SK-N-SH (cell line): ENCODE measurements at regions not wholly inside any gene's neighbourhood (a gene's known extent, or its start where the extent isn't known, plus 50 kb on each side); places are given as distances from the start of the nearest gene placed in this dataset.

Experiments
- CTCF ChIA-PET: fragments of 300-600, 350-600 bp; formaldehyde crosslinking; extraction: SDS; loops from one replicate; lab custom pipeline; 2021; lab: Yijun Ruan, JAX
- POLR2A ChIA-PET: fragments of 350-600 bp; sonication (Branson Sonifier 250); formaldehyde crosslinking; extraction: SDS; loops from one replicate; lab custom pipeline; 2020; ENCODE audit warnings: antibody characterized with exemption, inconsistent platforms; lab: Yijun Ruan, JAX
- DNase-seq: peaks from one replicate; pipeline ENCODE4 v3.0.0; 2012
- H2AFZ ChIP-seq: fragments of 200-600 bp; sonication (generic); 2 replicates; pipeline ENCODE4 v1.8.1; 2016; ENCODE audit warnings: antibody characterized with exemption, mild to moderate bottlenecking, low read depth
- H3F3A ChIP-seq: fragments of 200-600 bp; sonication (generic); replicated peaks from 2 replicates; pipeline ENCODE3; 2016; ENCODE audit warnings: antibody characterized with exemption, mild to moderate bottlenecking; ENCODE audit not compliant: insufficient read depth
- H3K27ac ChIP-seq, 2 experiments: fragments of 200-500 bp in 1 of 2; fragments of 200-600 bp in 1 of 2; sonication (Bioruptor generic) in 1 of 2; sonication (generic), shearing (Covaris generic) in 1 of 2; 2 replicates each; pipeline versions ENCODE4 v1.5.1 to v1.6.1; 2014 to 2016; ENCODE audit warnings: low read depth in 2 of 2, inconsistent platforms in 1 of 2, low read length in 1 of 2, mild to moderate bottlenecking in 1 of 2, mixed read lengths in 1 of 2
- H3K27me3 ChIP-seq: fragments of 200-600 bp; sonication (generic), shearing (Covaris generic); 2 replicates; pipeline ENCODE4 v1.6.1; 2016; ENCODE audit warnings: mixed run types; ENCODE audit not compliant: insufficient read depth
- H3K36me3 ChIP-seq, 2 experiments: fragments of 200-500 bp in 1 of 2; fragments of 200-600 bp in 1 of 2; sonication (Bioruptor generic) in 1 of 2; sonication (generic) in 1 of 2; replicated peaks in 1 of 2; 2 replicates each; pipeline versions ENCODE3 to v1.5.1; 2014 to 2016; ENCODE audit warnings: low read length in 1 of 2, mild to moderate bottlenecking in 1 of 2; ENCODE audit not compliant: insufficient read depth in 2 of 2, control insufficient read depth in 1 of 2
- H3K4me1 ChIP-seq, 2 experiments: fragments of 200-500 bp in 1 of 2; fragments of 200-600 bp in 1 of 2; sonication (Bioruptor generic) in 1 of 2; sonication (generic), shearing (Covaris generic) in 1 of 2; 2 replicates each; pipeline versions ENCODE4 v1.5.1 to v1.6.1; 2014 to 2016; ENCODE audit warnings: low read depth in 1 of 2, low read length in 1 of 2, mixed run types in 1 of 2; ENCODE audit not compliant: insufficient read depth in 2 of 2, control insufficient read depth in 1 of 2
- H3K4me2 ChIP-seq: fragments of 200-600 bp; sonication (generic), shearing (Covaris generic); 2 replicates; pipeline ENCODE4 v1.6.1; 2017; ENCODE audit warnings: mixed run types
- H3K4me3 ChIP-seq, 2 experiments: fragments of 200-500 bp in 1 of 2; fragments of 200-600 bp in 1 of 2; sonication (Bioruptor generic) in 1 of 2; sonication (generic), shearing (Covaris generic) in 1 of 2; 2 replicates each; pipeline versions ENCODE4 v1.5.1 to v1.8.1; 2014 to 2016; ENCODE audit warnings: low read depth in 2 of 2, inconsistent platforms in 1 of 2, low read length in 1 of 2, mild to moderate bottlenecking in 1 of 2, mixed read lengths in 1 of 2, moderate library complexity in 1 of 2
- H3K79me2 ChIP-seq: fragments of 200-600 bp; sonication (generic); 2 replicates; pipeline ENCODE4 v1.8.1; 2017; ENCODE audit warnings: mild to moderate bottlenecking; ENCODE audit not compliant: insufficient read depth
- H3K9ac ChIP-seq: fragments of 200-600 bp; sonication (generic); 2 replicates; pipeline ENCODE4 v1.6.1; 2017; ENCODE audit warnings: mixed run types
- H3K9me2 ChIP-seq: fragments of 200-600 bp; sonication (generic); 2 replicates; pipeline ENCODE4 v1.6.1; 2017; ENCODE audit warnings: mixed run types
- H3K9me3 ChIP-seq: fragments of 200-600 bp; sonication (generic); 2 replicates; pipeline ENCODE4 v1.6.1; 2017; ENCODE audit warnings: mixed run types, mild to moderate bottlenecking, moderate library complexity
- H4K20me1 ChIP-seq: fragments of 200-600 bp; sonication (generic); 2 replicates; pipeline ENCODE4 v1.6.1; 2017; ENCODE audit warnings: mild to moderate bottlenecking, mixed run types; ENCODE audit not compliant: insufficient read depth
- CHD2 ChIP-seq: fragments of 150-350 bp; IDR thresholded peaks from 2 replicates; pipeline ENCODE4 v1.6.1; 2018; ENCODE audit warnings: low read length; ENCODE audit not compliant: partially characterized antibody
- ELF1 ChIP-seq: IDR thresholded peaks from 2 replicates; pipeline ENCODE4 v1.4.0; 2012
- EZH2phosphoT487 ChIP-seq: fragments of 200-600 bp; sonication (generic); IDR thresholded peaks from 2 replicates; pipeline ENCODE4 v1.6.1; 2017; ENCODE audit warnings: low read depth, mixed run types, mild to moderate bottlenecking, antibody characterized with exemption, moderate library complexity, borderline replicate concordance
- FOSL2 ChIP-seq: IDR thresholded peaks from 2 replicates; pipeline ENCODE4 v1.4.0; 2012; ENCODE audit warnings: low read depth, mild to moderate bottlenecking, moderate library complexity, borderline replicate concordance
- FOXM1 ChIP-seq: IDR thresholded peaks from 2 replicates; pipeline ENCODE4 v1.4.0; 2012; ENCODE audit warnings: low read depth, mild to moderate bottlenecking
- GATA2 ChIP-seq: sonication (generic); formaldehyde crosslinking; IDR thresholded peaks from 2 replicates; pipeline ENCODE4 v1.5.0; 2020; ENCODE audit warnings: mild to moderate bottlenecking, missing genetic modification reagents
- JUND ChIP-seq: IDR thresholded peaks from 2 replicates; pipeline ENCODE4 v1.4.0; 2012
- NFIC ChIP-seq: IDR thresholded peaks from 2 replicates; pipeline ENCODE4 v1.4.0; 2012; ENCODE audit warnings: borderline replicate concordance
- RAD21 ChIP-seq: IDR thresholded peaks from 2 replicates; pipeline ENCODE4 v1.6.1; 2012; ENCODE audit warnings: mild to moderate bottlenecking, low read length
- RCOR1 ChIP-seq: fragments of 150-350 bp; IDR thresholded peaks from 2 replicates; pipeline ENCODE4 v1.6.1; 2017; ENCODE audit warnings: antibody characterized with exemption, low read length
- RFX5 ChIP-seq: IDR thresholded peaks from 2 replicates; pipeline ENCODE4 v1.6.1; 2012; ENCODE audit warnings: mild to moderate bottlenecking, improper control_type of control experiment, low read length
- RXRA ChIP-seq: IDR thresholded peaks from 2 replicates; pipeline ENCODE4 v1.4.0; 2012; ENCODE audit warnings: low read depth, mild to moderate bottlenecking, borderline replicate concordance
- SIN3A ChIP-seq: IDR thresholded peaks from 2 replicates; pipeline ENCODE4 v1.6.1; 2012; ENCODE audit warnings: low read depth, mild to moderate bottlenecking, low read length, moderate library complexity, borderline replicate concordance
- YY1 ChIP-seq: IDR thresholded peaks from 2 replicates; pipeline ENCODE4 v1.4.0; 2012; ENCODE audit warnings: low read depth, mild to moderate bottlenecking
- WGBS: methylation state at CpG from one replicate; pipeline ENCODE4 v1.1.6; 2017; ENCODE audit warnings: low lambda C conversion rate; 5-methylcytosine and 5-hydroxymethylcytosine counted together
- TF ChIP-seq, protein P1 (sequence below): IDR thresholded peaks from 2 replicates; pipeline ENCODE4; 2012
- TF ChIP-seq, protein P2 (sequence below): fragments of 150-350 bp; IDR thresholded peaks from 2 replicates; pipeline ENCODE4 v1.6.1; 2017; ENCODE audit warnings: antibody characterized with exemption, low read length, low read depth, borderline replicate concordance
- TF ChIP-seq, protein P3 (sequence below): fragments of 200-600 bp; sonication (generic); IDR thresholded peaks from 2 replicates; pipeline ENCODE4 v1.6.1; 2017; ENCODE audit warnings: antibody characterized with exemption, mild to moderate bottlenecking, moderate library complexity
- TF ChIP-seq, protein P4 (sequence below): fragments of 150-350 bp; IDR thresholded peaks from 2 replicates; pipeline ENCODE4 v1.6.1; 2016; ENCODE audit warnings: mild to moderate bottlenecking, low read depth, low read length
- TF ChIP-seq, protein P5 (sequence below): IDR thresholded peaks from 2 replicates; pipeline ENCODE4 v1.4.0; 2012; ENCODE audit warnings: low read depth
- TF ChIP-seq, protein P6 (sequence below): IDR thresholded peaks from 2 replicates; pipeline ENCODE4 v1.4.0; 2012; ENCODE audit warnings: low read depth, borderline replicate concordance

DNA sequence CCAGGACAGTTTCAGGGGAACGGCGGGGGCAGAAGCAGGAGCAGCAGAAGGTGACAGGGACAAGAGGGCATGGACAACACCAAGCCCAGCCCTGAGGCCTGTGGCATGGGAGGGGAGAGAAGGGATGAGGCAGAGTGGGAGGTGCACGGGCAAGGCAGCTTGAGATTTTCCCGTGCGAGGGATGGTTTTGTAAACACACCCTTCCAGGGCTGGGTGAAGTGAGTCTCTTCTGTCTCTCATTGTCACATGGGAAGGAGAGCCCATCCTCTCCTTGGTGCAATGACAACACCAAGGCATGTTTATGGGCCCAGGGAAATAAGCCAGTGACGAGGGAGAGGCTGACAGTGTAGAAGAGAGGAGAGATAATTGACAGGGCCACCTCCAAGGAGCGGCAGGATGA is 69.6 kb upstream of the RIOK3 start:
- no peak overlapping the region for H3K4me2 ChIP-seq
- TF ChIP-seq RCOR1 (no peak), NFIC (no peak), SIN3A (no peak), JUND (no peak), ELF1 (no peak), GATA2 (CRISPR knock-in tag) (no peak), RXRA (no peak), FOXM1 (no peak), YY1 (no peak), EZH2phosphoT487 (no peak), RFX5 (no peak), RAD21 (no peak), CHD2 (no peak)
- TF ChIP-seq, protein P1, sequence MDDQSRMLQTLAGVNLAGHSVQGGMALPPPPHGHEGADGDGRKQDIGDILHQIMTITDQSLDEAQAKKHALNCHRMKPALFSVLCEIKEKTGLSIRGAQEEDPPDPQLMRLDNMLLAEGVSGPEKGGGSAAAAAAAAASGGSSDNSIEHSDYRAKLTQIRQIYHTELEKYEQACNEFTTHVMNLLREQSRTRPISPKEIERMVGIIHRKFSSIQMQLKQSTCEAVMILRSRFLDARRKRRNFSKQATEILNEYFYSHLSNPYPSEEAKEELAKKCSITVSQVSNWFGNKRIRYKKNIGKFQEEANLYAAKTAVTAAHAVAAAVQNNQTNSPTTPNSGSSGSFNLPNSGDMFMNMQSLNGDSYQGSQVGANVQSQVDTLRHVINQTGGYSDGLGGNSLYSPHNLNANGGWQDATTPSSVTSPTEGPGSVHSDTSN, result no peak
- TF ChIP-seq, protein P2, sequence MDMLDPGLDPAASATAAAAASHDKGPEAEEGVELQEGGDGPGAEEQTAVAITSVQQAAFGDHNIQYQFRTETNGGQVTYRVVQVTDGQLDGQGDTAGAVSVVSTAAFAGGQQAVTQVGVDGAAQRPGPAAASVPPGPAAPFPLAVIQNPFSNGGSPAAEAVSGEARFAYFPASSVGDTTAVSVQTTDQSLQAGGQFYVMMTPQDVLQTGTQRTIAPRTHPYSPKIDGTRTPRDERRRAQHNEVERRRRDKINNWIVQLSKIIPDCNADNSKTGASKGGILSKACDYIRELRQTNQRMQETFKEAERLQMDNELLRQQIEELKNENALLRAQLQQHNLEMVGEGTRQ, result no peak
- DNase-seq, result no peak
- no peaks in the 10 kb centered on the region for H3K79me2 ChIP-seq
- peaks cover 0 to 14% of the 10 kb centered on the region in 2 experiments; a peak in 1 of 4 replicates for H3K4me1 ChIP-seq
- POLR2A ChIA-PET, result no interaction called here
- CTCF ChIA-PET, result no interaction called here
- no peak overlapping the region for H3K9ac ChIP-seq
- H3K27ac ChIP-seq, result no peak overlapping the region
- no peaks in the 10 kb centered on the region for H3K36me3 ChIP-seq
- peaks cover 16% of the 10 kb centered on the region for H3F3A ChIP-seq
- H3K9me2 ChIP-seq, result no peaks in the 10 kb centered on the region
- H3K27me3 ChIP-seq, result no peaks in the 10 kb centered on the region
- no peak overlapping the region for H3K4me3 ChIP-seq
- H3K9me3 ChIP-seq, result no peaks in the 10 kb centered on the region
- no peaks in the 10 kb centered on the region for H4K20me1 ChIP-seq
- no peak overlapping the region for H2AFZ ChIP-seq
- WGBS, result 82% methylated on average over 7 of the region's 7 CpGs

DNA sequence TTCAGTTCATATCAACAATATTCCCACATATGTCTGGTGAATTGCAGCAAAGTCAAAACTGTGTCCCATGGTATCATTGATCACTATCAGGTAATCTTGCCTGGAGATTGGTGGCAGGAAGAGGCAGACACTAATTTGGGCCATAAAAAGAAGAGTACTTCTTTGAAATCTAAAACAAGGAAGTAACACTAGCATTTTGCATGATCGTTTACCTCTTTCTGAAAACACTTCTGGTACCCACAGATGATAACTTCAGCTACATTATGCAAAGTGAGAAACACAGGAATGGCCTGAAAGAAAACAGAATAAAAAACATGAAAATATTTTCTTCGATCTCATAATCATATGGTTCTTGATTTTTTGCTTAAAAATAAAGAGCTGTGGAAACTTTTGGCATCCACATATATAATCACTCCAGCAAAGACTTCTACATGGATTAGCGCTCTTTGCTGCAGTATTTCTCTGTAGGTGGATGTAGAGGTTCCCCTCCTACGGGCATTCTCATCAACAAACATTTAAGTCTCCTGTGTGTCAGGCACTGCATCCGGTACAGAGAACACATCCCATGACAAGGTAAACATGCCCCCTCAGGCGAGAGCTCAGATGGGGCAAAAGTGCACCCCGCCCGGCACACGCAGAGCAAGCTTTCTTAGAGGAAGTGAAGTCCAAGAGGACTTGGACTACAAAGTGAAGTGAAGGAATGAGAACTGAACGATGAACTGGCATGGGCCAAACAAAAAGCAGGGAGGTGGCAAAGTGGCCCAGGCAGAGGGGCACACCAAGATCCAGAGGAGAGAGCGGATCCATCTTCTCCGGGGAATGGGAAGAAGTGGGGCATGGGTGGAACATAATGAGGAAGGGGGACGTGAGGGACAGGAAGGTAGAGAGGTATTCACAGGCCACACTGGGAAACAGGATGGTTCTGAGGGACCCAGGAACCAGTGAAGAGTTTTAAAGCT is 68.0 kb upstream of the RIOK3 start:
- H3K36me3 ChIP-seq, result no peaks in the 10 kb centered on the region
- H3K4me2 ChIP-seq, result no peak overlapping the region
- no peaks in the 10 kb centered on the region for H3K79me2 ChIP-seq
- H3K4me1 ChIP-seq, result peaks cover 0 to 10% of the 10 kb centered on the region in 2 experiments; a peak in 1 of 4 replicates
- H4K20me1 ChIP-seq, result no peaks in the 10 kb centered on the region
- no peak overlapping the region for H3K4me3 ChIP-seq
- H3K27ac ChIP-seq, result no peak overlapping the region
- no peaks in the 10 kb centered on the region for H3K9me3 ChIP-seq
- no peaks in the 10 kb centered on the region for H3K9me2 ChIP-seq
- no peaks in the 10 kb centered on the region for H3K27me3 ChIP-seq
- CTCF ChIA-PET, result interaction anchor here (1.0 to 1.3 kb wide), 2 partner anchors 32 to 253 kb away, joined by 3 to 4 read pairs; no protein-coding TSS in a partner anchor
- H3K9ac ChIP-seq, result no peak overlapping the region
- peaks cover 15% of the 10 kb centered on the region for H3F3A ChIP-seq
- H2AFZ ChIP-seq, result no peak overlapping the region
- POLR2A ChIA-PET, result no interaction called here
- DNase-seq, result no peak
- 84% methylated on average over 13 of the region's 13 CpGs for WGBS
- TF ChIP-seq, protein P3, sequence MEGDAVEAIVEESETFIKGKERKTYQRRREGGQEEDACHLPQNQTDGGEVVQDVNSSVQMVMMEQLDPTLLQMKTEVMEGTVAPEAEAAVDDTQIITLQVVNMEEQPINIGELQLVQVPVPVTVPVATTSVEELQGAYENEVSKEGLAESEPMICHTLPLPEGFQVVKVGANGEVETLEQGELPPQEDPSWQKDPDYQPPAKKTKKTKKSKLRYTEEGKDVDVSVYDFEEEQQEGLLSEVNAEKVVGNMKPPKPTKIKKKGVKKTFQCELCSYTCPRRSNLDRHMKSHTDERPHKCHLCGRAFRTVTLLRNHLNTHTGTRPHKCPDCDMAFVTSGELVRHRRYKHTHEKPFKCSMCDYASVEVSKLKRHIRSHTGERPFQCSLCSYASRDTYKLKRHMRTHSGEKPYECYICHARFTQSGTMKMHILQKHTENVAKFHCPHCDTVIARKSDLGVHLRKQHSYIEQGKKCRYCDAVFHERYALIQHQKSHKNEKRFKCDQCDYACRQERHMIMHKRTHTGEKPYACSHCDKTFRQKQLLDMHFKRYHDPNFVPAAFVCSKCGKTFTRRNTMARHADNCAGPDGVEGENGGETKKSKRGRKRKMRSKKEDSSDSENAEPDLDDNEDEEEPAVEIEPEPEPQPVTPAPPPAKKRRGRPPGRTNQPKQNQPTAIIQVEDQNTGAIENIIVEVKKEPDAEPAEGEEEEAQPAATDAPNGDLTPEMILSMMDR, result no peak
- TF ChIP-seq, protein P4, sequence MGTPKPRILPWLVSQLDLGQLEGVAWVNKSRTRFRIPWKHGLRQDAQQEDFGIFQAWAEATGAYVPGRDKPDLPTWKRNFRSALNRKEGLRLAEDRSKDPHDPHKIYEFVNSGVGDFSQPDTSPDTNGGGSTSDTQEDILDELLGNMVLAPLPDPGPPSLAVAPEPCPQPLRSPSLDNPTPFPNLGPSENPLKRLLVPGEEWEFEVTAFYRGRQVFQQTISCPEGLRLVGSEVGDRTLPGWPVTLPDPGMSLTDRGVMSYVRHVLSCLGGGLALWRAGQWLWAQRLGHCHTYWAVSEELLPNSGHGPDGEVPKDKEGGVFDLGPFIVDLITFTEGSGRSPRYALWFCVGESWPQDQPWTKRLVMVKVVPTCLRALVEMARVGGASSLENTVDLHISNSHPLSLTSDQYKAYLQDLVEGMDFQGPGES, result no peak
- TF ChIP-seq JUND, result no peak
- TF ChIP-seq, protein P5, sequence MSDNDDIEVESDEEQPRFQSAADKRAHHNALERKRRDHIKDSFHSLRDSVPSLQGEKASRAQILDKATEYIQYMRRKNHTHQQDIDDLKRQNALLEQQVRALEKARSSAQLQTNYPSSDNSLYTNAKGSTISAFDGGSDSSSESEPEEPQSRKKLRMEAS, result no peak
- TF ChIP-seq RFX5, result no peak
- no peak for TF ChIP-seq FOSL2
- no peak for TF ChIP-seq RAD21
- TF ChIP-seq, protein P6, sequence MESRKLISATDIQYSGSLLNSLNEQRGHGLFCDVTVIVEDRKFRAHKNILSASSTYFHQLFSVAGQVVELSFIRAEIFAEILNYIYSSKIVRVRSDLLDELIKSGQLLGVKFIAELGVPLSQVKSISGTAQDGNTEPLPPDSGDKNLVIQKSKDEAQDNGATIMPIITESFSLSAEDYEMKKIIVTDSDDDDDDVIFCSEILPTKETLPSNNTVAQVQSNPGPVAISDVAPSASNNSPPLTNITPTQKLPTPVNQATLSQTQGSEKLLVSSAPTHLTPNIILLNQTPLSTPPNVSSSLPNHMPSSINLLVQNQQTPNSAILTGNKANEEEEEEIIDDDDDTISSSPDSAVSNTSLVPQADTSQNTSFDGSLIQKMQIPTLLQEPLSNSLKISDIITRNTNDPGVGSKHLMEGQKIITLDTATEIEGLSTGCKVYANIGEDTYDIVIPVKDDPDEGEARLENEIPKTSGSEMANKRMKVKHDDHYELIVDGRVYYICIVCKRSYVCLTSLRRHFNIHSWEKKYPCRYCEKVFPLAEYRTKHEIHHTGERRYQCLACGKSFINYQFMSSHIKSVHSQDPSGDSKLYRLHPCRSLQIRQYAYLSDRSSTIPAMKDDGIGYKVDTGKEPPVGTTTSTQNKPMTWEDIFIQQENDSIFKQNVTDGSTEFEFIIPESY, result no peak
